KMS-11 (cell line): ENCODE measurements at regions not wholly inside any gene's neighbourhood (a gene's known extent, or its start where the extent isn't known, plus 50 kb on each side); places are given as distances from the start of the nearest gene placed in this dataset.

Experiments
- H2AFZ ChIP-seq: fragments of 200-600 bp; sonication (generic); 2 replicates; pipeline ENCODE4 v1.6.1; 2016; ENCODE audit warnings: antibody characterized with exemption, mixed run types, low read depth
- H3K27ac ChIP-seq: fragments of 200-600 bp; sonication (generic); 2 replicates; pipeline ENCODE4 v1.6.1; 2016; ENCODE audit warnings: mild to moderate bottlenecking, mixed run types
- H3K27me3 ChIP-seq: fragments of 200-600 bp; sonication (generic); 2 replicates; pipeline ENCODE4 v1.6.1; 2017; ENCODE audit warnings: mild to moderate bottlenecking, low read depth, mixed run types, moderate library complexity; ENCODE audit not compliant: insufficient read depth
- H3K36me3 ChIP-seq: fragments of 200-600 bp; sonication (generic); 2 replicates; pipeline ENCODE4 v1.6.1; 2017; ENCODE audit warnings: mild to moderate bottlenecking, mixed run types; ENCODE audit not compliant: insufficient read depth
- H3K4me1 ChIP-seq: fragments of 200-600 bp; sonication (generic); 2 replicates; pipeline ENCODE4 v1.6.1; 2016; ENCODE audit warnings: mild to moderate bottlenecking, low read depth, mixed run types; ENCODE audit not compliant: poor library complexity, severe bottlenecking
- H3K4me2 ChIP-seq: fragments of 200-600 bp; sonication (generic); 2 replicates; pipeline ENCODE4 v1.7.0; 2016; ENCODE audit warnings: mild to moderate bottlenecking, mixed run types
- H3K4me3 ChIP-seq: fragments of 200-600 bp; sonication (generic); IDR thresholded peaks from 2 replicates; pipeline ENCODE4 v1.6.1; 2017; ENCODE audit warnings: low read depth, low read length, mixed read lengths; ENCODE audit not compliant: insufficient read depth
- H3K79me2 ChIP-seq: fragments of 200-600 bp; sonication (generic); 2 replicates; pipeline ENCODE4 v1.6.1; 2016; ENCODE audit warnings: low read depth, mixed run types; ENCODE audit not compliant: insufficient read depth
- H3K9ac ChIP-seq: fragments of 200-600 bp; sonication (generic); 2 replicates; pipeline ENCODE4 v1.6.1; 2016; ENCODE audit warnings: mild to moderate bottlenecking, mixed run types
- H4K20me1 ChIP-seq: fragments of 200-600 bp; sonication (generic); 2 replicates; pipeline ENCODE4 v1.6.1; 2016; ENCODE audit warnings: mild to moderate bottlenecking, mixed run types; ENCODE audit not compliant: insufficient read depth
- CTCF ChIP-seq: fragments of 200-600 bp; sonication (generic); conservative IDR thresholded peaks from 2 replicates; pipeline ENCODE4 v1.6.1; 2017; ENCODE audit warnings: low read depth, mild to moderate bottlenecking, antibody characterized with exemption, low read length, moderate library complexity, mixed read lengths

DNA sequence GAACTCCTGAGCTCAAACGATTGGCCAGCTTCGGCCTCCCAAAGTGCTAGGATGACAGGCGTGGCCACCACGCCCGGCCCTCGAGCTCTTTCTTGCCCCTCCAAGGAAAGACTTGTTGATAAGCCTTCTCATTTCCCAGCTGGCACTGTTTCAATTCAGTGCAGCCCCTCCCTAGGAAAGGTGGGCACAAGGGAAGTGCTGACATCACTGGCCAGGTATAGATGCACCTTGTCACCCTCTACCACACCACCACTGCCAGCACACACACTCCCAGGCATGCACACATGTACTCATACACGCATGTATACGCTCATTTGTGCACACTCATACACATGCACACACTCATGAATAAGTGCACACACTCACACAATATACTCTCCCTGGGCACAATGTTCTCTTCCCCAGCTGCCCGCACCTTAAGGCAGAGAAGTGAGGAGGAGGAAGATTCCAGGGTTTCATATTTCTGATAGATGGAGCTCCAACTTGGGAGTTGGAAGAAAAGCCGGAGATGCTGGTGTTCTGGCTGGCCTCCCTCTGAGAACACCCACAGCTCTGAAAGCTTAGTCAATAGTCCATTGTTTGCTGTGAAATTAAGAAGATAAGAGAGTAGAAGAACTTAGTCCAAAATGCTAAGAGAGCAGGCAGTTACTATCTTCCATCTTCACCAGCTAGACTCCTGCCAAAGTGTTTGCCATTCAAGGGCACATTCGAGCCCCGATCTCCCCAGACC lies 196.7 kb downstream of the FOXO1 start:
- H3K79me2 ChIP-seq: no peaks in the 10 kb centered on the region
- H3K36me3 ChIP-seq: no peaks in the 10 kb centered on the region
- H3K27ac ChIP-seq: no peak overlapping the region
- H3K4me3 ChIP-seq: no peak overlapping the region
- H3K9ac ChIP-seq: no peak overlapping the region
- H2AFZ ChIP-seq: no peak overlapping the region
- TF ChIP-seq CTCF: no peak
- no peak overlapping the region for H3K4me2 ChIP-seq
- H3K27me3 ChIP-seq: no peaks in the 10 kb centered on the region
- H3K4me1 ChIP-seq: no peaks in the 10 kb centered on the region
- no peaks in the 10 kb centered on the region for H4K20me1 ChIP-seq

- Histone ChIP-seq H3K9ac (no peak overlapping the region), H3K4me1 (no peaks in the 10 kb centered on the region), H3K27ac (no peak overlapping the region), H4K20me1 (no peaks in the 10 kb centered on the region), H3K4me3 (no peak overlapping the region), H3K36me3 (no peaks in the 10 kb centered on the region), H3K79me2 (no peaks in the 10 kb centered on the region), H2AFZ (no peak overlapping the region), H3K27me3 (no peaks in the 10 kb centered on the region), H3K4me2 (no peak overlapping the region)
- TF ChIP-seq CTCF: no peak
These were observed 195.8 kb downstream of the FOXO1 start for GRCh38 chr13:40470660-40471059.

DNA sequence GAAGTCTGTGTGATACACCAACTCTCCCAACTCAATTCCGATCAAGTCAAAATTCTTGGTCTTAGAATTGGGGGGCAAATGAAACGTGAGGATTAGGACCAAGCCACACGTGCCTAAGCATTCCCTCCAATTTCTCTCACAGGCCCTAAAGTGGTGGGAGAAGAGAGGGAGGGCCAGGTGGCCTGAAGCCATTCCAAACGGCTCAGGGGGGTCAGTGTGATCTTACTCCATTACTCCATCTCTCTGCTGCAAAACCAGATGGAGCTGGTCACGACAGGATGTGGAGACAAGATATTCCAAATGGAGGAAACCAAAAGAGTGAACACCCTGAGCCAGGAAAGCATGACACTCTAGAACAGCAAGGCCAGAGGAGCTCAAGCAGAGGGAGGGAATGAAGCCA lies 195.4 kb downstream of the FOXO1 start:
- Histone ChIP-seq H3K79me2 (no peaks in the 10 kb centered on the region), H3K4me3 (no peak overlapping the region)

DNA sequence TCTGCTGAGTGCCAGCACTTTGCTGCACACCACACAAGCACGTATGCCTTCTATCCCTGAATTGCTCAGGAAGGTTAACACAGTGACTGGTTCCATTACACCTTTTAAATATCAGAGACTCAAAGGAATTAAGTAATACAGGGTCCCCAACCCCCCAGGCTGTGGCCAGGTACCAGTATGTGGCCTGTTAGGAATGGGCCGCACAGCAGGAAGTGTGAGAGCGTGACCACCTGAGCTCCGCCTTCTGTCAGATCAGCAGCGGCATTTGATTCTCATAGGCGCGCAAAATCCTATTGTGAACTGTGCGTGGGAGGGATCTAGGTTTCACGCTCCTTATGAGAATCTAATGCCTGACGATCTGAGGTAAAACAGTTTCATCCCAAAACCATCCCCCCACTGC lies 194.5 kb downstream of the FOXO1 start:
- no peak overlapping the region for H3K4me2 ChIP-seq
- H2AFZ ChIP-seq: no peak overlapping the region
- H3K9ac ChIP-seq: no peak overlapping the region
- no peak overlapping the region for H3K4me3 ChIP-seq
- no peak overlapping the region for H3K27ac ChIP-seq
- H4K20me1 ChIP-seq: no peaks in the 10 kb centered on the region
- TF ChIP-seq CTCF: no peak
- no peaks in the 10 kb centered on the region for H3K4me1 ChIP-seq
- H3K36me3 ChIP-seq: no peaks in the 10 kb centered on the region
- no peaks in the 10 kb centered on the region for H3K79me2 ChIP-seq
- no peaks in the 10 kb centered on the region for H3K27me3 ChIP-seq

More for the DNA sequence above, 195.4 kb downstream of the FOXO1 start:
- Histone ChIP-seq H3K4me2 (no peak overlapping the region), H3K27ac (no peak overlapping the region), H3K36me3 (no peaks in the 10 kb centered on the region), H3K9ac (no peak overlapping the region), H2AFZ (no peak overlapping the region), H3K4me1 (no peaks in the 10 kb centered on the region), H3K27me3 (no peaks in the 10 kb centered on the region), H4K20me1 (no peaks in the 10 kb centered on the region)
- no peak for TF ChIP-seq CTCF
